ENCODE measurements at regions not wholly inside any gene's neighbourhood (a gene's known extent, or its start where the extent isn't known, plus 50 kb on each side); places are given as distances from the start of the nearest gene placed in this dataset.

DNA sequence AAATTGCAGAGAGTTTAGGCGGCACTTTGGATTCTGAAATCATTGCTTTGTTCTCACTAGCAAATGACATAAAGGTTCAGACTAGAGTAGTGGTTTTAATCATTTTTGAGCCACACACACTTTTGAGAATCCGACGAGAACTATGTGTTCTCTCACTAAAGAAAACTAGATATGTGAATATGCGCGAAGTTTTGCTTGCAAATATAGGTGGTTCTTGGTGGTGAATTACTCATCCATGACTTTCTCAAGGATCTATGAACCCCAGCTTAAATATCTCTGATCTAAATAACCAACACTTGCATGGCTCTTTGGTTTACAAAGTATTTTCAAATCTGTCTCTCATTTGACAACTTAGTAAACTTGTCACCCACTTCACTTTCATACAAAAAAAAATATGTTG, 54.8 kb downstream of the NOG start:
- no peaks in the 10 kb centered on the region for H3K79me2 ChIP-seq (ENCODE audit: insufficient read depth, low read length)
- no peaks in the 10 kb centered on the region for H3K27me3 ChIP-seq (ENCODE audit: low read length)
- no peak overlapping the region for H3K4me2 ChIP-seq (ENCODE audit: low read depth, low read length, poor library complexity, severe bottlenecking)
- no peaks in the 10 kb centered on the region for H4K20me1 ChIP-seq (ENCODE audit: low read depth, low read length)
- no peaks in the 10 kb centered on the region for H3K9me2 ChIP-seq (replicated peaks; ENCODE audit: insufficient read depth, low read length)
- H2AFZ ChIP-seq (ENCODE audit: low read depth, low read length, severe bottlenecking) = no peak overlapping the region
- H3K27ac ChIP-seq (ENCODE audit: low read depth, low read length) = no peak overlapping the region
- TF ChIP-seq EZH2phosphoT487 (conservative IDR thresholded peaks at IDR 0.05; ENCODE audit: low read length) = no peak
- TF ChIP-seq, protein P1, sequence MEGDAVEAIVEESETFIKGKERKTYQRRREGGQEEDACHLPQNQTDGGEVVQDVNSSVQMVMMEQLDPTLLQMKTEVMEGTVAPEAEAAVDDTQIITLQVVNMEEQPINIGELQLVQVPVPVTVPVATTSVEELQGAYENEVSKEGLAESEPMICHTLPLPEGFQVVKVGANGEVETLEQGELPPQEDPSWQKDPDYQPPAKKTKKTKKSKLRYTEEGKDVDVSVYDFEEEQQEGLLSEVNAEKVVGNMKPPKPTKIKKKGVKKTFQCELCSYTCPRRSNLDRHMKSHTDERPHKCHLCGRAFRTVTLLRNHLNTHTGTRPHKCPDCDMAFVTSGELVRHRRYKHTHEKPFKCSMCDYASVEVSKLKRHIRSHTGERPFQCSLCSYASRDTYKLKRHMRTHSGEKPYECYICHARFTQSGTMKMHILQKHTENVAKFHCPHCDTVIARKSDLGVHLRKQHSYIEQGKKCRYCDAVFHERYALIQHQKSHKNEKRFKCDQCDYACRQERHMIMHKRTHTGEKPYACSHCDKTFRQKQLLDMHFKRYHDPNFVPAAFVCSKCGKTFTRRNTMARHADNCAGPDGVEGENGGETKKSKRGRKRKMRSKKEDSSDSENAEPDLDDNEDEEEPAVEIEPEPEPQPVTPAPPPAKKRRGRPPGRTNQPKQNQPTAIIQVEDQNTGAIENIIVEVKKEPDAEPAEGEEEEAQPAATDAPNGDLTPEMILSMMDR (IDR thresholded peaks at IDR 0.05; ENCODE audit: insufficient read depth, low read length, poor library complexity, severe bottlenecking) = no peak
- no peaks in the 10 kb centered on the region for H3K9me3 ChIP-seq (ENCODE audit: insufficient read depth, low read length)
- H3K4me3 ChIP-seq (ENCODE audit: insufficient read depth, low read length, poor library complexity, severe bottlenecking) = no peak overlapping the region
- no peak overlapping the region for H3K9ac ChIP-seq (ENCODE audit: low read length)
- H3K36me3 ChIP-seq (ENCODE audit: low read length) = no peaks in the 10 kb centered on the region
- H3F3A ChIP-seq (ENCODE audit: insufficient read depth) = no peaks in the 10 kb centered on the region

DNA sequence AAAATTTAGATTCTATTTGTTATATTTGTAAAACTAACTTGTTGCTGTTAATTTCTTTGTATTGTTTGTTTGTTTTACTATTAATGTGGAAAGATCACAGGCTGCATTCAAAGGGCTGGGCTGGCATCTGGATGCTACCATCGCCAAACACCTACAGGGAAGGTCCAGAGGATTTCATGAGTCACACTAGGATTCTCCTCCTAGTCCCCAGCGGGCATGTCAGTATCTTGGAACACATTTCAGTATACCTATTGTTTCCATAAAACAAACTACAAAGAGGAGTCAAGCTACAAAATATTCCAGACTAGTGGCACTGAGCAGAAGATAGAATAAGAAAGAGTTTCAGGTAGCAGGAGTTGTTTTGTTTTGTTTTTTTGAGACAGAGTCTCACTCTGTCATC, 55.3 kb downstream of the NOG start:
- no peak overlapping the region for H2AFZ ChIP-seq (ENCODE audit: low read depth, low read length, severe bottlenecking)
- TF ChIP-seq, protein P1 (IDR thresholded peaks at IDR 0.05; ENCODE audit: insufficient read depth, low read length, poor library complexity, severe bottlenecking) = no peak
- no peaks in the 10 kb centered on the region for H3K9me2 ChIP-seq (replicated peaks; ENCODE audit: insufficient read depth, low read length)

DNA sequence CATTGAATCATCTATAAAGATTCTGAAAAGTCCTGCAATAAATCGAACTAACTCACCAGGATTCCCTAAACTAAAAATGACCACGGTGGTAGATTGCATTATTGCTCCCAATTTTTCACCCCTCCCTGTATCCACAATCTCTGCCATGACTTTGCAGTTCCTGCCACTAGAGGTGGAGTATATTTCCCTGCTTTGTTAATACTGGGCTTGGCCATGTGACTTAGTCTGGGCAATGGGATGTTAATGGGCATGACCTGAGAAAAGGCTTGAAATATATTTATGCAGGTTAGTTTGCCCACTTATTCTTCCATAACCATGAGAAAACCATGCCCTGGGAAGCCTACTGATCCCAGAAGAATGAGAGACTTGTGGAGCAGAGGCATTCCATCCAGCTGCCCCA, 59.1 kb downstream of the NOG start:
- Histone ChIP-seq H3K4me2 (ENCODE audit: low read depth, low read length, poor library complexity, severe bottlenecking) (no peak overlapping the region), H3K9me2 (replicated peaks; ENCODE audit: insufficient read depth, low read length) (no peaks in the 10 kb centered on the region), H3K9me3 (ENCODE audit: insufficient read depth, low read length) (no peaks in the 10 kb centered on the region), H3K79me2 (ENCODE audit: insufficient read depth, low read length) (no peaks in the 10 kb centered on the region), H3K36me3 (ENCODE audit: low read length) (no peaks in the 10 kb centered on the region), H3K27ac (ENCODE audit: low read depth, low read length) (no peak overlapping the region), H3K27me3 (ENCODE audit: low read length) (no peaks in the 10 kb centered on the region), H4K20me1 (ENCODE audit: low read depth, low read length) (no peaks in the 10 kb centered on the region), H3K4me3 (ENCODE audit: insufficient read depth, low read length, poor library complexity, severe bottlenecking) (no peak overlapping the region), H3K9ac (ENCODE audit: low read length) (no peak overlapping the region), H3F3A (ENCODE audit: insufficient read depth) (no peaks in the 10 kb centered on the region), H2AFZ (ENCODE audit: low read depth, low read length, severe bottlenecking) (no peak overlapping the region)
- TF ChIP-seq EZH2phosphoT487 (conservative IDR thresholded peaks at IDR 0.05; ENCODE audit: low read length) = no peak
- TF ChIP-seq, protein P1 (IDR thresholded peaks at IDR 0.05; ENCODE audit: insufficient read depth, low read length, poor library complexity, severe bottlenecking) = no peak

More for the DNA sequence above, 55.3 kb downstream of the NOG start:
- no peak overlapping the region for H3K4me2 ChIP-seq (ENCODE audit: low read depth, low read length, poor library complexity, severe bottlenecking)
- H3F3A ChIP-seq (ENCODE audit: insufficient read depth) = no peaks in the 10 kb centered on the region
- H3K79me2 ChIP-seq (ENCODE audit: insufficient read depth, low read length) = no peaks in the 10 kb centered on the region
- no peaks in the 10 kb centered on the region for H3K27me3 ChIP-seq (ENCODE audit: low read length)
- H3K9ac ChIP-seq (ENCODE audit: low read length) = no peak overlapping the region
- no peaks in the 10 kb centered on the region for H4K20me1 ChIP-seq (ENCODE audit: low read depth, low read length)
- H3K4me3 ChIP-seq (ENCODE audit: insufficient read depth, low read length, poor library complexity, severe bottlenecking) = no peak overlapping the region
- H3K27ac ChIP-seq (ENCODE audit: low read depth, low read length) = no peak overlapping the region
- H3K36me3 ChIP-seq (ENCODE audit: low read length) = no peaks in the 10 kb centered on the region
- H3K9me3 ChIP-seq (ENCODE audit: insufficient read depth, low read length) = no peaks in the 10 kb centered on the region

DNA sequence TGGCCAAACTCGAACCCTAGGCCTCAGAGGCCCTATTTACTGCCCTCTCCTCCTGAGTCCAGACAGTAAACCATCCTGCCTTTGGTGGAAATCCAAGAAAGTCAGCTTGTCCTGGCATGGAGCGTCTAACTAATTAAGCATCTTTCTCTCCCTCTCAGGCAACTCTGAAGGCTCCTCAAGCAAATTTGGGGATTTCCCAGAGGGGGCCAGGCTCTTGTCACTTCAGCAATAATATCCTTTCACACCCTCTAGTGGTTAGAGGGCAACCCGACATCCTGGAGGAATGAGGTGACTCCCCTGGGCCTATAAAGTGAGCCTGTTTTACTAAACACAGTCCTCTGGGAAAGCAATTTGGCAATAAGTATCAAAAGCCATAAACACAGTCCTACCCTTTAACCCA, 60.4 kb downstream of the NOG start:
- H3K4me3 ChIP-seq (ENCODE audit: insufficient read depth, low read length, poor library complexity, severe bottlenecking) = no peak overlapping the region
- no peak overlapping the region for H2AFZ ChIP-seq (ENCODE audit: low read depth, low read length, severe bottlenecking)
- H3K4me2 ChIP-seq (ENCODE audit: low read depth, low read length, poor library complexity, severe bottlenecking) = no peak overlapping the region

More for the DNA sequence above, 60.4 kb downstream of the NOG start:
- Histone ChIP-seq H3K27ac (ENCODE audit: low read depth, low read length) (no peak overlapping the region), H3K27me3 (ENCODE audit: low read length) (no peaks in the 10 kb centered on the region), H3F3A (ENCODE audit: insufficient read depth) (no peaks in the 10 kb centered on the region), H3K79me2 (ENCODE audit: insufficient read depth, low read length) (no peaks in the 10 kb centered on the region), H3K9ac (ENCODE audit: low read length) (no peak overlapping the region), H3K36me3 (ENCODE audit: low read length) (no peaks in the 10 kb centered on the region), H3K9me2 (replicated peaks; ENCODE audit: insufficient read depth, low read length) (no peaks in the 10 kb centered on the region), H4K20me1 (ENCODE audit: low read depth, low read length) (no peaks in the 10 kb centered on the region), H3K9me3 (ENCODE audit: insufficient read depth, low read length) (no peaks in the 10 kb centered on the region)
- TF ChIP-seq, protein P1 (IDR thresholded peaks at IDR 0.05; ENCODE audit: insufficient read depth, low read length, poor library complexity, severe bottlenecking) = peak; percentile 76
- TF ChIP-seq EZH2phosphoT487 (conservative IDR thresholded peaks at IDR 0.05; ENCODE audit: low read length) = no peak
